HG02973 (cell line): ENCODE measurements at regions not wholly inside any gene's neighbourhood (a gene's known extent, or its start where the extent isn't known, plus 50 kb on each side); places are given as distances from the start of the nearest gene placed in this dataset.

Source experiments
- ATAC-seq: cut with Tn5 transposase; IDR thresholded peaks from one replicate; pipeline ENCODE4 v1.9.1; 2021; ENCODE audit warnings: moderate library complexity; ENCODE audit not compliant: unreplicated experiment

GRCh38 chr18:2433366-2433765 is 137.9 kb downstream of the METTL4 start:
- no peak for ATAC-seq

GRCh38 chr18:2441544-2441943 is 129.8 kb downstream of the METTL4 start:
- no peak for ATAC-seq

DNA sequence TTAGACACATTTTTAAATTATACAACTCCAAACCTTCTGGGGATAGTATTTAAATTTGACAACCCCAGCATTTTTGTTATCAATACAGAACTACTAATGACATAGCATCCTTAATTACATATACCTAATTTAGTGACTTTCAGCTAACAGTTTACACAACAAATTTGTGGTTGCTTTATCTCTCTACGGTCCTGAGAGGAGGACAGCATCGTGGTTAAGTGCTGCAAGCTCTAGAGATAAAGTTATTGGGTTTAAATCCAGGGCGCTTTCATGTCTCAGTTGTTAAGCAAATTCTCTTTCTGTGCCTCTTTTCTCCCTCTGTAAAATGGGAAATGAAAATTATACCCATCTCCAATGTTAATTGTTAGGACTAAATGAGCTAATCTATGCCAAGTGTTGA is 129.3 kb downstream of the METTL4 start:
- ATAC-seq: no peak

GRCh38 chr18:2442726-2443275 is 128.5 kb downstream of the METTL4 start:
- no peak for ATAC-seq

- no peak for ATAC-seq
Observed at GRCh38 chr18:2444201-2444875, 127.0 kb downstream of the METTL4 start.

DNA sequence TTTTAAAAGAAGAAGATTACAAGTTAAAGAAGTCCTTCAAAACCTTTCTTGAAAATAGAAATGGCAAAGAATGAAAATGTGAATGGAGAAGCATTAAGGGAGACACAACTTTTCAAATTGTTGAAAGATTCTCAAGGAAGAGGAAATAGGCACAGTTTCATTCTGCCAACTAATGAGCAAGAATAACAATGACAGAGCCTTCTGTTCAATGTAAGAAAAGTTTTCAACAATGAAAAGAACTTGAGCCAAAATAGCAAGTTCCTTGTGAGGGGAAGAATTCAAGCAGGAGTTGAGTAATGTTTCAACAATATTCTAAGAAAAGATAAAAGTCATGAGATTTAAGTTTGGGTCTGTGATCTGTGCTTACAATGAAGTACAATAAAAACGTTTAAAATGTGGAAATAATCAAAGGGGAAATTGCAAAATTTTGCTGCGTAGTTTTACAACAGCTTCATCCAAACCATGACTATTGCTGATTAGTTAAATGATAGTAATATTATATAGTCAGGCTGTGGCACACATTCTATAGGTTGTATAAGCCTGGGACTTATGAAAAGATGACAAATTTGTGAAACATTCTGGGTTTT is 122.6 kb downstream of the METTL4 start:
- ATAC-seq: no peak

DNA sequence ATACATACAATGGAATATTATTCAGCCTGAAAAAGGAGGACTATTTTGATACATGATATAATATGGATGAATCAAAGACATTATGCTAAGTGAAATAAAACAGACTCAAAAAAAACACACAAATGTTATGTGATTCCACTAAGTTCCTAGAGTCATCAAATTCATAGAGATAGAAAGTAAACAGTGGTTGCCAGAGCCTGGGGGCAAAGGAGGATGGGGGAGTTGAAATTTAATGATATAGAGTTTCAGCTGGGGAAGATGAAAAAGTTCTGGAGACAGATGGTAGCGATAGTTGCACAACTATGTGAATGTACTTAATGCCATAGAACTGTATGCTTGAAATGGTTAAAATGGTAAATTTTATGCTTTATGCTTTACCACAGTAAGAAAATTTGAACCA is 119.7 kb downstream of the METTL4 start:
- ATAC-seq: no peak

GRCh38 chr18:2459886-2460285 is 111.4 kb downstream of the METTL4 start:
- no peak for ATAC-seq

DNA sequence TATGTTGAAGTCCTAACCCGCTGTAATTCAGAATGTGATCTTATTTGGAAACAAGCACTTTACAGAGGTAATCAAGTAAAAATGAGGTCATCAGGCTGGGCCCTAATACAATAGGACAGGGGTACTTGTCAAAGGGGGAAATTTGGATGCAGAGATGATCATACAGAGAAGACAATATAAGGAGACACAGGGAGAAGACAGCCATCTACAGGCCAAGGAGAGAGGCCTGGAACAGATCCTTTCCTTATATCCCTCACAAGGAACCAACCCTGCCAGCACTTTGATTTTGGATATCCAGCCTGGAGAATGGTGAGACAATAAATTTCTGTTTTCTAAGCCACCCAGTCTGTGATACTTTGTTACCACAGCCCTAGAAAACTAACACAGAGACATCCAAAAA is 104.3 kb downstream of the METTL4 start:
- ATAC-seq: no peak

GRCh38 chr18:2468051-2468450 is 103.3 kb downstream of the METTL4 start:
- ATAC-seq: no peak

DNA sequence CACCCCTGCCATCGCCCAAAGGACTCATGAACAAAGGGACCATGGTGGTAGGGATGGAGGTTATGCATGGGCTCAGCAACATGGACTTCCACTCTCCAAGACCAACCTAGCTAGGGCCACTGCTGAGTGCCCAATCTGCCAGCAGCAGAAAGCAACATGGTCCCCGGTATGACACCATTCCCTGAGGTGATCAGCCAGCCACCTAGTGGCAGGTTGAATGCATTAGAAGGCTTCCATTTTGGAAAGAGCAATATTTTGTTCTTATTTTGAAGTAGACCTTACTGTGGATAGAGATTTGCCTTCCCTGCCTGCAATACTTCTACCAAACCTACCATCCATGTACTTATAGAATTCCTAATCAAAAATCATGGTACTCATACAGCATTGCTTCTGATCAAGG is 99.8 kb downstream of the METTL4 start:
- ATAC-seq: no peak

DNA sequence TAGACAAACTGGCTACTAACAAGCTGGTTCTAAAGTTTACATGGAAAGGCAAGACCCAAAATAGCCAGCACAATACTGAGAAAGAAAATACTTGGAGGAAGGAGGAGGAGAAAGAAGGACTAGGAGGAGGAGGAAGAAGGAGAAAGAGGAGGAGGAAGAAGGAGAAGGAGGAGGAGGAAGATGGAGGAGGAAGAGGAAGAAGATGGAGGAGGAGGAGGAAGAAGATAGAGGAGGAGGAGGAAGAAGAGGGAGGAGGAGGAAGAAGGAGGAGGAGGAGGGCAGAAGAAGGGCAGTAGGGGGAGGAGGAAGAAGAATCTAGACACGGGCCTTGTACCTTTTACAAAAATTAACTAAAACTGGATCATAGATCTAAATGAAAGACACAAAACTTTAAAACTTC is 92.6 kb downstream of the METTL4 start:
- no peak for ATAC-seq

DNA sequence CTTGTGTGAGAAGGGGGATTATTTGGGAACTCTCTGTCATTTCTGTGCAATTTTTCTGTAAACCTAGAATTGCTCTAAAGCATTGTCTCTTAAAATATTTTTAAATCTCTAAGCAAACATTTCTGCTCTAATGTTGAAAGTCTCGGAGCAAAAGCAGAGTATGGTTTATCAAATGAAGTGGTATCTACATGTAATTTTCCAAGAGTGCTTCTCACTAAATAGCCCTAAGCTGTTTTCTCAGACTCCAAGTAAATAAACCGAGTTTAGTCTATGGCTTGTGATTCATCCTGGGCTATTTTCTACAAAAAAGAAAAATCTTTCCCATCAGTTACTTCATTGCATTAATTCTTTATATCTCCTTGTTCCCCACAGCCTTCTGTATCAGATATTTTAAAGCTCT is 90.8 kb downstream of the METTL4 start:
- ATAC-seq: no peak

- ATAC-seq: no peak
Observed at GRCh38 chr18:2482706-2483475, 88.4 kb downstream of the METTL4 start.

DNA sequence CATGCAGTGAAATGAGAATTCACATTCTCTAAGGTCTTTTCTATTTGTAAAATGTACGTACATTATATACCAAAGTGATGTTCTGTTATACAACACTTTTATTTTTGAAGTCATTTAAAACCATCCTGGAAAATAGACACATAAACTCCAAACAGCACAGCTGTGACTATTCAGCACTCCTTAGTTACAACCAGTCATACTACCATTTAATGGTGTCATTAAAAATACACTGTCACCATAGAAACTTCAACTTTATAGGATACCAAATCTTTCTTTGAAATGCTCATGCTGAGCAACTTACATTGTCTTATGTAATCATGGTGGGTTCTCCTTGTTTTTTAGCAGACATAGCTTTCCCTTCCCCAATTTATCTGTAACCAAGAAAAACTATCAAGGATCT is 85.3 kb downstream of the METTL4 start:
- ATAC-seq: no peak

- no peak for ATAC-seq
Observed at GRCh38 chr18:2486426-2486825, 84.9 kb downstream of the METTL4 start.
